GM13976 (cell line): ENCODE measurements at regions not wholly inside any gene's neighbourhood (a gene's known extent, or its start where the extent isn't known, plus 50 kb on each side); places are given as distances from the start of the nearest gene placed in this dataset.

Experiments used
- DNase-seq: peaks from one replicate; pipeline ENCODE4 v3.0.0; 2012; ENCODE audit warnings: low spot score
- CTCF ChIP-seq: IDR thresholded peaks from 2 replicates; pipeline ENCODE4 v1.5.1; 2012; ENCODE audit warnings: borderline replicate concordance, mild to moderate bottlenecking; ENCODE audit not compliant: insufficient read depth; ENCODE audit errors: extremely low read depth, missing control alignments, control extremely low read depth
- in situ Hi-C: fragments of 300-500 bp; cut with MboI; formaldehyde crosslinking; loops from one replicate; pipeline ENCODE4 v1.12.0; 2022; ENCODE audit warnings: low sequenced_read_pairs, mixed read lengths, inconsistent platforms; ENCODE audit not compliant: unreplicated experiment

- in situ Hi-C loops, result loop anchor here (25.0 kb wide), 1 partner anchor 342 kb away; no protein-coding TSS in a partner anchor
- no peak for TF ChIP-seq CTCF
- DNase-seq, result no peak
Observed at GRCh38 chr12:88644946-88645702, 64.9 kb upstream of the KITLG start.

- in situ Hi-C loops, result loop anchor here (25.0 kb wide), 1 partner anchor 344 kb away; no protein-coding TSS in a partner anchor
- DNase-seq, result no peak
- TF ChIP-seq CTCF, result no peak
Observed at GRCh38 chr12:88643685-88644084, 63.4 kb upstream of the KITLG start.

- in situ Hi-C loops, result loop anchor here (25.0 kb wide), 1 partner anchor 344 kb away; no protein-coding TSS in a partner anchor
- no peak for TF ChIP-seq CTCF
Observed at GRCh38 chr12:88642675-88643431, 62.6 kb upstream of the KITLG start.

GRCh38 chr12:88638966-88639760 lies 58.9 kb upstream of the KITLG start:
- in situ Hi-C loops, result loop anchor here (25.0 kb wide), 1 partner anchor 348 kb away; no protein-coding TSS in a partner anchor
- DNase-seq, result no peak
- TF ChIP-seq CTCF, result no peak

More at GRCh38 chr12:88642675-88643431, 62.6 kb upstream of the KITLG start:
- no peak for DNase-seq

GRCh38 chr12:88638388-88638787 lies 58.1 kb upstream of the KITLG start:
- in situ Hi-C loops, result loop anchor here (25.0 kb wide), 1 partner anchor 349 kb away; no protein-coding TSS in a partner anchor
- no peak for DNase-seq
- no peak for TF ChIP-seq CTCF

GRCh38 chr12:88634008-88634407 lies 53.7 kb upstream of the KITLG start:
- DNase-seq, result no peak
- TF ChIP-seq CTCF, result no peak
- in situ Hi-C loops, result loop anchor here (25.0 kb wide), 1 partner anchor 353 kb away; no protein-coding TSS in a partner anchor
